H54 (cell line): ENCODE measurements at regions not wholly inside any gene's neighbourhood (a gene's known extent, or its start where the extent isn't known, plus 50 kb on each side); places are given as distances from the start of the nearest gene placed in this dataset.
A peak's percentile ranks its signal among the peaks of the same experiment; 100 is the strongest.

ENCODE experiments used
- DNase-seq: peaks from one replicate; pipeline ENCODE4 v3.0.0; 2011; ENCODE audit warnings: low spot score, mixed read lengths; ENCODE audit not compliant: insufficient read length
- FAIRE-seq: peaks from 3 replicates; lab custom pipeline; 2011; peaks lifted over from hg19 to GRCh38; lab: Jason Lieb, UNC
- POLR2A ChIP-seq: IDR thresholded peaks from 2 replicates; pipeline ENCODE4 v1.6.1; 2011; ENCODE audit warnings: low read depth, mild to moderate bottlenecking, low read length

DNA sequence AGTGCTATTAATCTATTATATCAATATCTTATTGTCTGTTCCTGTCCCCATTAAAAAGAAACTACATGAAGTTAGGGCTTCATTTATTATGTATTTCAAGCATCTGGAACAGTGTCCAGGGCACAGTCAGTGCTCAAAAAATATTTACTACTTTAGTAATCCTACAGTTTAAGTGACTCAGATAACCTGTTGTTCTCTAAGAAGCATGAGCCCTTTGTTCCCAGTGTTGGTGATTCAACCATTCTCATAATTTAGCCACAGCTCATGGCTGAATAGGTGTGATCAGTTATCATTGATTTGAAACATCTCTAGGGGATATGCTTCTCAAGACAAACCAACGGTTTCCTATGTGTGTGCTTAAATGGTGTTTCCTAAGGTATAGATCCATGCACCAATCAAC lies 292.7 kb downstream of the TMEM167A start:
- FAIRE-seq (peak; percentile 30), DNase-seq (no peak)
- no peak for TF ChIP-seq POLR2A

GRCh38 chr5:82777106-82777505 lies 300.1 kb downstream of the TMEM167A start:
- no peak for FAIRE-seq
- TF ChIP-seq POLR2A: no peak
- no peak for DNase-seq

DNA sequence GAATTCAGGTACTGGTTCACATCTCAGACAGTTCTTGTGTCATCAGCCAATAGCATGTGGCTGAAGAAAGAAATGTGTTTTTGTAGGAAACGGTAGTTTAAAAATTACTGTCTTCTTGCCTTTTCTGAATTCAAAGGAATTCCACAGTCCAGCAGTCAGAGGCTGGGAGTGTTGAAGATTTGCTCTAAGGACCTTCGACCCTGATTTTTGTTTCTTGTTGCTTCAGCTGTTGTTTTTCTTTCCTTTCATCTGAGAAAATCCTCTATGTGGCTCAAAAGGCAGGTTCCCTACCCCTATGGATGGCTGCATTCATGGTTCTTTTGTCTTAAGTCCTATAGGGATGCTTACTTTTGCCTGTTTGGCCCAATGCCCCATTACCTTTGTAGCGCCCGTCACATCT lies 304.9 kb downstream of the TMEM167A start:
- no peak for DNase-seq
- FAIRE-seq: no peak
- no peak for TF ChIP-seq POLR2A

- DNase-seq (no peak), FAIRE-seq (no peak)
- no peak for TF ChIP-seq POLR2A
Measured at GRCh38 chr5:82766206-82766605, 311.0 kb downstream of the TMEM167A start.

GRCh38 chr5:82765765-82766164 lies 311.4 kb downstream of the TMEM167A start:
- no peak for FAIRE-seq
- TF ChIP-seq POLR2A: no peak

DNA sequence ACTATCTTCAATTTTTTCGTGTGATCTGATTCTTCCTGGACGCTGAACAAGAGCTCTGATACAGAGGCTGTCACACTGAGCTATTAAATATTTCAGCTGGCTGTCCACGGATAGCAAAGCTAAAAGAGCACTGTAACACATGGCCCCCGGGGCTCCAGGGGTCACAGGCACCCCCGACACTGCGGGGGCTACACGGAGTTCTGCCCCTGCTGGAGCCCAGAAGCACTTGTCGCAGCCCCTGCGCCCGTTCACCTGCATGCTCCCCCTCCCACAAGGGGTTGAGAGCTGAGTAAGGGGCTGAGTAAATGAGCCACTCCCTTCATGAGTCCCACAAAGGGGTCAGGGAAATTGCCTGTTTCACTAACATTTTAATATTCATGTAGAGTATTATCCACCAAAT lies 316.3 kb downstream of the TMEM167A start:
- DNase-seq: no peak
- FAIRE-seq: no peak
- TF ChIP-seq POLR2A: no peak

More at GRCh38 chr5:82765765-82766164, 311.4 kb downstream of the TMEM167A start:
- no peak for DNase-seq

DNA sequence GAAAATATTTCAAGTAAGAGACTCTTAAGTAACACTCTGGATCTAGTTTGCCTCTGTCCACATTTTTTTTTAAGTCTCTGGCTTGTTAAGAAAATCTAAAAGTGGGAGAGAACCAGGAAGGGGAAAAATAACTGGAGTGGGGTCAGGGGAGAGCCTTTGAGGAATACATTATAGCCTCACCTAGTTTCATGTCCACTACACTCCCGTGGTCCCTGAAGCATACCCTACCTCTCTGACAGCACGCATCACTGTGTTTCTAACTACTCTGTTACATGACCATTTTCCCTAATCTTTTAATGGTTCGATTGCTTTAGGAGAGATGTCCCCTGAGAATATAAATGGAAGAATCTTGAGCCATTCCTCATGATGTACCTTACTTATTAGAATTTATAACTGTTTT lies 318.3 kb downstream of the TMEM167A start:
- FAIRE-seq (no peak), DNase-seq (no peak)
- TF ChIP-seq POLR2A: no peak

DNA sequence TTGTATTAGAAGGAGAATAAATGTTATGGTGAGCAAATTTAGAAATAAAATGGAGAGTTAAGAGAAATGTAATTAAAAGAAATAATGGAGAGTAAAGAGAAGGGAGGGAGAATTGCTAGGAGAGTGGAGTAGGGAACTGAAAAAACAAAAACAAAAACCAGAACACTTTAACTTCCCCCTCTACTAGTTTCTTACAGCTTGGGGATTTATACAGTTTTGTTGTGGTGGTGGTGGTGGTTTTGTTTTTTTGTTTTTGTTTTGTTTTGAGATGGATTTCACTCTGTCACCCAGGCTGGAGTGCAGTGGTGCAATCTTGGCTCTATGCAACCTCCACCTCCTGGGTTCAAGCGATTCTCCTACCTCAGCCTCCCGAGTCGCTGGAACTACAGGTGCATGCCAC lies 322.4 kb downstream of the TMEM167A start:
- no peak for TF ChIP-seq POLR2A
- DNase-seq (no peak), FAIRE-seq (no peak)

- no peak for TF ChIP-seq POLR2A
- FAIRE-seq: no peak
- no peak for DNase-seq
Measured at GRCh38 chr5:82754036-82754746, 323.0 kb downstream of the TMEM167A start.

DNA sequence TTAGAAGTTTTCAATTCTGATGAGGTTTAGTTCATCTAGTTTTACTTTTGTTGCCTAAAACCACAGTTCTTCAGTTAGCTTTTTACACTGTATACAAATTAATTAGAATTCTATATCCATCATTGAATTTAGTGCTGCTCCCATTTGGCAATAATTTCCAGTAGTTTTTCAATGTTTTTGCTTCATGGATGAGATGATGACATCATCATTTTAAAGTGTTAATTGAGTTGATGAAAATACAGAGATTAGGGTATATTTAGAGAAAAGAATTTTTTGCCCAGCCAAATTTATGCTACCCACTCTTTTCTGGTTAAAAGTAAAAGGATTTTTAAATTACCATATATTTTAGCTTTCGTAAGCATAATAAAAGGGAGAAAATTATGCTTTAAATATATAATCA lies 323.8 kb downstream of the TMEM167A start:
- TF ChIP-seq POLR2A: no peak
- no peak for DNase-seq
- no peak for FAIRE-seq

- no peak for TF ChIP-seq POLR2A
- FAIRE-seq: no peak
- DNase-seq: no peak
Measured at GRCh38 chr5:82749461-82749820, 327.8 kb downstream of the TMEM167A start.

GRCh38 chr5:82748688-82749460 lies 328.3 kb downstream of the TMEM167A start:
- TF ChIP-seq POLR2A: no peak
- DNase-seq (no peak), FAIRE-seq (no peak)

- DNase-seq (no peak), FAIRE-seq (no peak)
- TF ChIP-seq POLR2A: no peak
Measured at GRCh38 chr5:82747986-82748385, 329.2 kb downstream of the TMEM167A start.

DNA sequence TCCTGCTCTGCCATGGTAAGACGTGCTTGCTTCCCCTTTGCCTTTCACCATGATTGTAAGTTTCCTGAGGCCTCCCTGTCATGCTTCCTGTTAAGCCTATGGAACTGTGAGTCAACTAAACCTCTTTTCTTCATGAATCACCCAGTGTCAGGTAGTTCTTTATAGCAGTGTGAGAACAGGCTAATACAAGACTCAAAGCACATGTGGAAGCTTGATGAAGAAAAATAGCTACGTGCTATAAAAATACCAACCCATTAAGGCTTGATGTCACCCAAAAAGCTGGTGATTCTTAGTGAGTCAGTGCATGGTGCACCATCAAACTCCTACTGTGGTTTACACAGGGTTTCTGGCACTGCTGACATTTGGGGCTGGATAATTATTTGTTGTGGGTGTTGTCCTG lies 332.2 kb downstream of the TMEM167A start:
- FAIRE-seq: no peak

More for the DNA sequence above, 332.2 kb downstream of the TMEM167A start:
- TF ChIP-seq POLR2A: no peak
- no peak for DNase-seq
